ENCODE measurements at regions not wholly inside any gene's neighbourhood (a gene's known extent, or its start where the extent isn't known, plus 50 kb on each side); places are given as distances from the start of the nearest gene placed in this dataset.
A peak's percentile ranks its signal among the peaks of the same experiment; 100 is the strongest.

- Histone ChIP-seq H3K9me3 (ENCODE audit: control insufficient read depth in 3 of 3, low read length in 3 of 3) (no peaks in the 10 kb centered on the region), H3K36me3 (ENCODE audit: control insufficient read depth in 3 of 3, insufficient read depth in 3 of 3, low read length in 3 of 3) (no peaks in the 10 kb centered on the region), H3K4me1 (ENCODE audit: control insufficient read depth in 3 of 3, insufficient read depth in 3 of 3, low read length in 3 of 3) (no peaks in the 10 kb centered on the region), H3K9ac (ENCODE audit: low read depth in 1 of 3, low read length in 3 of 3) (no peak overlapping the region), H3K27me3 (ENCODE audit: control insufficient read depth in 3 of 3, insufficient read depth in 3 of 3, low read length in 3 of 3) (no peaks in the 10 kb centered on the region), H3K27ac (ENCODE audit: low read depth, low read length) (no peak overlapping the region), H3K4me3 (ENCODE audit: low read length in 3 of 3) (no peak overlapping the region)
Measured at GRCh38 chr1:244989813-244990212, 125.5 kb upstream of the HNRNPU start.

- no peak overlapping the region for H3K9ac ChIP-seq (ENCODE audit: low read depth in 1 of 3, low read length in 3 of 3)
- no peaks in the 10 kb centered on the region for H3K27me3 ChIP-seq (ENCODE audit: control insufficient read depth in 3 of 3, insufficient read depth in 3 of 3, low read length in 3 of 3)
- no peak overlapping the region for H3K27ac ChIP-seq (ENCODE audit: low read depth, low read length)
- no peaks in the 10 kb centered on the region for H3K4me1 ChIP-seq (ENCODE audit: control insufficient read depth in 3 of 3, insufficient read depth in 3 of 3, low read length in 3 of 3)
- H3K9me3 ChIP-seq (ENCODE audit: control insufficient read depth in 3 of 3, low read length in 3 of 3) = no peaks in the 10 kb centered on the region
- H3K36me3 ChIP-seq (ENCODE audit: control insufficient read depth in 3 of 3, insufficient read depth in 3 of 3, low read length in 3 of 3) = no peaks in the 10 kb centered on the region
- H3K4me3 ChIP-seq (ENCODE audit: low read length in 3 of 3) = no peak overlapping the region
Measured at GRCh38 chr1:244988521-244988920, 124.2 kb upstream of the HNRNPU start.

GRCh38 chr1:244980605-244981004 lies 116.3 kb upstream of the HNRNPU start:
- Histone ChIP-seq H3K27ac (ENCODE audit: low read depth, low read length) (no peak overlapping the region), H3K36me3 (ENCODE audit: control insufficient read depth in 3 of 3, insufficient read depth in 3 of 3, low read length in 3 of 3) (no peaks in the 10 kb centered on the region), H3K4me3 (ENCODE audit: low read length in 3 of 3) (no peak overlapping the region), H3K9ac (ENCODE audit: low read depth in 1 of 3, low read length in 3 of 3) (no peak overlapping the region), H3K27me3 (ENCODE audit: control insufficient read depth in 3 of 3, insufficient read depth in 3 of 3, low read length in 3 of 3) (no peaks in the 10 kb centered on the region), H3K4me1 (ENCODE audit: control insufficient read depth in 3 of 3, insufficient read depth in 3 of 3, low read length in 3 of 3) (no peaks in the 10 kb centered on the region), H3K9me3 (ENCODE audit: control insufficient read depth in 3 of 3, low read length in 3 of 3) (no peaks in the 10 kb centered on the region)

DNA sequence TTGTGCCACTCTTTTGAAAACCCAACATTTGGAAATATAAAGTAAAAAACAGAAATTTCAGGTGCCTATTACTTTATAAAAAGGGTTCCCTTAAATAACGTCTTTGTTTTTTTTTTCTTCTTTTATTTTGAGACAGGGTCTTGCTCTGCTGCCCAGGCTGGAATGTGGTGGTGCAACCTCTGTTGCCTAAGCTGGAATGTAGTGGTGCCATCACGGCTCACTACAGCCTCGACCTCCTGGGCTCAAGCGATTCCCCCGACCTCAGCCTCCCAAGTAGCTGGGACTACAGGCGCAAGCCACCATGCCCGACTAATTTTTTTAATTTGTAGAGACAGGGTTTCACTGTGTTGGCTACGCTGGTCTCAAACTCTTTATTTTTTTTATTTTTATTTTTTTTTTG lies 110.2 kb upstream of the HNRNPU start:
- H3K27ac ChIP-seq (ENCODE audit: low read depth, low read length) = no peak overlapping the region
- no peaks in the 10 kb centered on the region for H3K9me3 ChIP-seq (ENCODE audit: control insufficient read depth in 3 of 3, low read length in 3 of 3)
- H3K36me3 ChIP-seq (ENCODE audit: control insufficient read depth in 3 of 3, insufficient read depth in 3 of 3, low read length in 3 of 3) = no peaks in the 10 kb centered on the region
- no peak overlapping the region for H3K4me3 ChIP-seq (ENCODE audit: low read length in 3 of 3)
- no peaks in the 10 kb centered on the region for H3K27me3 ChIP-seq (ENCODE audit: control insufficient read depth in 3 of 3, insufficient read depth in 3 of 3, low read length in 3 of 3)
- H3K4me1 ChIP-seq (ENCODE audit: control insufficient read depth in 3 of 3, insufficient read depth in 3 of 3, low read length in 3 of 3) = peaks cover 0 to 6% (median 4%) of the 10 kb centered on the region in 3 donors
- H3K9ac ChIP-seq (ENCODE audit: low read depth in 1 of 3, low read length in 3 of 3) = no peak overlapping the region

- Histone ChIP-seq H3K27me3 (ENCODE audit: control insufficient read depth in 3 of 3, insufficient read depth in 3 of 3, low read length in 3 of 3) (no peaks in the 10 kb centered on the region), H3K9ac (ENCODE audit: low read depth in 1 of 3, low read length in 3 of 3) (no peak overlapping the region), H3K36me3 (ENCODE audit: control insufficient read depth in 3 of 3, insufficient read depth in 3 of 3, low read length in 3 of 3) (no peaks in the 10 kb centered on the region), H3K9me3 (ENCODE audit: control insufficient read depth in 3 of 3, low read length in 3 of 3) (no peaks in the 10 kb centered on the region), H3K4me3 (ENCODE audit: low read length in 3 of 3) (no peak overlapping the region), H3K4me1 (ENCODE audit: control insufficient read depth in 3 of 3, insufficient read depth in 3 of 3, low read length in 3 of 3) (peaks cover 0 to 6% (median 4%) of the 10 kb centered on the region in 3 donors), H3K27ac (ENCODE audit: low read depth, low read length) (no peak overlapping the region)
Measured at GRCh38 chr1:244974106-244974505, 109.8 kb upstream of the HNRNPU start.

DNA sequence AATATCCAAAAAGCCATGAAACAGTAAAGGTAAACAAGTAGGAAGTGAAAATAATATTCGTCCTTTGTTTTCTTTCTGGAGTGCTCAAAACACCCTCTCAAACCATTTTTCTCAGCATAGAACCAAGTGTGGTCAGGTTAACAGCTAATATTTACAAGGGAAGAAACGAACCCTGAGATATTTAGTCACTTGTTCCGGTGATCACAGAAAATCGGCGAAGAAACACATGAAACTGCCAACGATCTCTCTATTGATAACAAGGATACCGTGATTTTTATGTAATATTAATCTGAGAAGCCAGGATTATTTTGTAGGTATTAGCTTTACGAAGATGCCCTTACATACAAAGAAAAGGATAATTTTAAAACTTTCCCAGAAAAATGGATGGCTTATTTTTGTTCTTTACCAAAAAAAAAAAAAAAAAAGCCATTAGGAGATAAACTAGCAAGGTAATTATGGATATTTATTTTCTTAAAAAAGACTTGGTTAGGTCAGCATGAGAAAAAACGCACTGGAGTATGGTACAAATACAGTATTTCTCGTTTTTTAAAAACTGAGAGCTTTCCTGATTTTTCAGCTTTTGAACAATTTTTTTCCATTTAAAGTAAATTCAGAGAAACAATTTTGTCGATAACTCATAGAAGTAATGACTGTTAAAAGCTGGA lies 107.3 kb upstream of the HNRNPU start:
- Histone ChIP-seq H3K4me3 (ENCODE audit: low read length in 3 of 3) (peak overlapping the region; percentile 73 to 86 (median 83)), H3K9ac (ENCODE audit: low read depth in 1 of 3, low read length in 3 of 3) (peak overlapping the region; percentile 90 to 96 (median 95)), H3K4me1 (ENCODE audit: control insufficient read depth in 3 of 3, insufficient read depth in 3 of 3, low read length in 3 of 3) (peaks cover 8 to 12% (median 9%) of the 10 kb centered on the region in 3 donors), H3K9me3 (ENCODE audit: control insufficient read depth in 3 of 3, low read length in 3 of 3) (no peaks in the 10 kb centered on the region), H3K27me3 (ENCODE audit: control insufficient read depth in 3 of 3, insufficient read depth in 3 of 3, low read length in 3 of 3) (no peaks in the 10 kb centered on the region), H3K36me3 (ENCODE audit: control insufficient read depth in 3 of 3, insufficient read depth in 3 of 3, low read length in 3 of 3) (no peaks in the 10 kb centered on the region), H3K27ac (ENCODE audit: low read depth, low read length) (peak overlapping the region; percentile 100)

DNA sequence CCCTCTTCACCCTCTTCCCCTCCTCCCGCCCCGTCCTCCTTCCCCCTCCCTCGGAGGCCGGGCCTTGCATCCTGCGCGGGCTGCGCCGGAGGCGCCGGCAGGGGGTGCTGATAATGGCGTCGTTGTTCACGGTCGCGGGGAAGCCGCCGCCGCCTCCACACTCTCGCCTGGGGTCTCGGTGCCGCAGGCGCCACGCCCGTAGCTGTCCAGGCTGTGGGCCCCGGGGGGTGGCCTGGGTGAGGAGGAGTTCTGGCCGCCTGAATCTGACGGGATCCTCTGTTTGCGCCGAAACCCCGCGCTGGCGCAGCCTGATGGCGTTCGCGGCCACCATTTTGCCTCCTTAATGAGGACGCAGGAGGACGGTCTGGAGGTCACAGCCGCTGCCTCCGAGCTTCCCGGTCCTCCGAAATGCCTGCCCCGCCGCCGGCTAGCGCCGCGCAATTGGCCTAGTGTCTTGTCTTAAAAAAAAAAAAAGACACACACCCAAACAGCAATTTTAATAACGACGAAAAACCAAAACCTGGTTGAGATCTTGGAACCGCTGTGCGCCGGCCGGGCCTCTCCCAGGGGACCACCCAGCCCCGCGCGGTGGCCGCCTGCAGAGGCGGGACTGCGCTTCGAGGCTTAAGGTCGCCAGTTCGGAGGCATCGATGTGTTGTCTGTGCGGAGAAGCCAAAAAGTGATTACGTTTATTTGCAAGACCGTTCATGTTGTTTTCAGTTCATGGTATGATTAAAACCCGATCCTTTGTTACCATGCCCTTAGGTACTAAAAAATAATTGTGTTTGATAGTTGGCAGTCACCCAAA lies 106.6 kb upstream of the HNRNPU start:
- H3K27ac ChIP-seq (ENCODE audit: low read depth, low read length) = peak overlapping the region; percentile 100
- H3K9me3 ChIP-seq (ENCODE audit: control insufficient read depth in 3 of 3, low read length in 3 of 3) = no peaks in the 10 kb centered on the region
- H3K4me3 ChIP-seq (ENCODE audit: low read length in 3 of 3) = peak overlapping the region; percentile 73 to 86 (median 83)
- no peaks in the 10 kb centered on the region for H3K36me3 ChIP-seq (ENCODE audit: control insufficient read depth in 3 of 3, insufficient read depth in 3 of 3, low read length in 3 of 3)
- H3K27me3 ChIP-seq (ENCODE audit: control insufficient read depth in 3 of 3, insufficient read depth in 3 of 3, low read length in 3 of 3) = no peaks in the 10 kb centered on the region
- peak overlapping the region; percentile 90 to 96 (median 95) for H3K9ac ChIP-seq (ENCODE audit: low read depth in 1 of 3, low read length in 3 of 3)
- H3K4me1 ChIP-seq (ENCODE audit: control insufficient read depth in 3 of 3, insufficient read depth in 3 of 3, low read length in 3 of 3) = peaks cover 8 to 12% (median 9%) of the 10 kb centered on the region in 3 donors

DNA sequence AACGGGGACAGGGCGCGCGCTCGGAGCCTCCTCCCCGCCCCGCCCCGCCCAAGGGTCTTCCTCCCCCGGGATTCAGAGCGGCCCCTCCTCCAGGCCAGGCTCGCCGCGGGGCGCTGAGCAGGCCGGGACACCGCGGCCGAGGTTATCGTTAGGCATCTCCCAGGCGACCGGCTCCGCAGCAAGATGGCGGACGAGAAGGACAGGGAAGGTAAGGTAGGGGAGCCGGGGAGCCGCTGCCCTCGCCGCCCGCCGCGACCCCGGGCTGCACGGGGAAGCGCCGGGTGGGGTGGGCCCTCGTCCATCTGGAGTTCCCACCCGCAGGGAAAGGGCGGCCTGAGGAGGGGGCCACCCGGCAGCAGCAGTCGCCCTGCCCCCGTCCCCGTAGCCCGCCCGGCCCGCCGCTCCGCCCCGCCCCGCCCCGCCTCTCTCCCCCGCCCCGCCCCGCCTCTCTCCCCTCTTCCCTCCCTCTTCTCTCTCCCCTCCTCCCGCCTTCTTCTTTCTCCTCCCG lies 105.9 kb upstream of the HNRNPU start:
- peak overlapping the region; percentile 77 to 86 (median 80) for H3K4me3 ChIP-seq (ENCODE audit: low read length in 3 of 3)
- H3K27ac ChIP-seq (ENCODE audit: low read depth, low read length) = peak overlapping the region; percentile 100
- no peaks in the 10 kb centered on the region for H3K9me3 ChIP-seq (ENCODE audit: control insufficient read depth in 3 of 3, low read length in 3 of 3)
- H3K9ac ChIP-seq (ENCODE audit: low read depth in 1 of 3, low read length in 3 of 3) = peak overlapping the region; percentile 95 to 99 (median 99)
- peaks cover 13 to 16% (median 14%) of the 10 kb centered on the region in 3 donors for H3K4me1 ChIP-seq (ENCODE audit: control insufficient read depth in 3 of 3, insufficient read depth in 3 of 3, low read length in 3 of 3)
- no peaks in the 10 kb centered on the region for H3K27me3 ChIP-seq (ENCODE audit: control insufficient read depth in 3 of 3, insufficient read depth in 3 of 3, low read length in 3 of 3)
- H3K36me3 ChIP-seq (ENCODE audit: control insufficient read depth in 3 of 3, insufficient read depth in 3 of 3, low read length in 3 of 3) = no peaks in the 10 kb centered on the region

DNA sequence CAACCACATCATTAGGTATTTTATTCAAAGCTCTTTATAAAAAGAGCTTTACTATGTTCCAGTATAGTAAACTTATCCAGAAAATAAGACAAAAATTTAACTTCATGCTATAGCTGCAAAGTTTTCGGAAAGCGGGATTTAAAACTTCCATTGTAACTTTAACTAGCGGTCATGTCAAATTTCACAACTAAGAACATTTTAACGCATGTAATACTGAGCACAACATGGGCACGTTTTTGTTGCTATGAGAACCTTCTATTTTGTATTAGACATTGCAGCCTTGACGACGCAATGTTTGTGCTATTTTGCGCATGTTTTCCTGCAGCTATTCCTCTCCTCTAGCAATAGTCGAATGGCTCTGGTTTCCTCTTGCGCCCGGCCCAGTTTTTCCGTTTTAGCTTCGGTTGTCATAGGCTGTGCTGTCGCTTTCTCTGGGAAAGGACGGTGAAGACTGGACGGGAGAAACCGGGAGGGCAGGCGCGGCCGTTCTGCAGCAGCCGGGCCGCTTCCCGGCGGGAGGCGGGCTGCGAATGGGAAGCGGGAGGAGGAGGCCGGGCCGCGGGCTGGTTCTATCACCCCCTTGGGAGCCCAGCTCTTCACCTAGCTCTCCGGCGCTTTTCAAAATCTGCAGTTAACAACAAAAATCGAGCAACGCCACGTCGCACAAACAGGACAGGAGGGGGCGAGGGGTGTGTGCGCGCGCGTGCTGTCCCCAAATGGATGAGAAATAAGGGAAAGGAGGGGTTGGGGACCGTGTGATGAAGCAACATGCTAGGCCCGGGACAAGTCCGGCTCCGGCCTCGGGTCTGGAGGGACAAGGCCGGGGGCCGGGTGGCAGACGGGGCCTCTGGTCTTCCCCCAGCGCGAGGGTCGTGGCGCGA lies 105.3 kb upstream of the HNRNPU start:
- Histone ChIP-seq H3K36me3 (ENCODE audit: control insufficient read depth in 3 of 3, insufficient read depth in 3 of 3, low read length in 3 of 3) (no peaks in the 10 kb centered on the region), H3K4me3 (ENCODE audit: low read length in 3 of 3) (peak overlapping the region; percentile 77 to 86 (median 80)), H3K27me3 (ENCODE audit: control insufficient read depth in 3 of 3, insufficient read depth in 3 of 3, low read length in 3 of 3) (no peaks in the 10 kb centered on the region), H3K9ac (ENCODE audit: low read depth in 1 of 3, low read length in 3 of 3) (peak overlapping the region; percentile 93 to 99 (median 99)), H3K9me3 (ENCODE audit: control insufficient read depth in 3 of 3, low read length in 3 of 3) (no peaks in the 10 kb centered on the region), H3K27ac (ENCODE audit: low read depth, low read length) (peak overlapping the region; percentile 100), H3K4me1 (ENCODE audit: control insufficient read depth in 3 of 3, insufficient read depth in 3 of 3, low read length in 3 of 3) (peaks cover 19 to 23% (median 20%) of the 10 kb centered on the region in 3 donors)

Measured in skeletal muscle tissue (tissue), 3 donors.